A549 (cell line): ENCODE measurements at regions not wholly inside any gene's neighbourhood (a gene's known extent, or its start where the extent isn't known, plus 50 kb on each side); places are given as distances from the start of the nearest gene placed in this dataset.
A peak's percentile ranks its signal among the peaks of the same experiment; 100 is the strongest.
"Not testable (repeated sequence)": the region's sequence is repeated elsewhere in the genome, so short reads cannot be mapped to it uniquely, and the experiment has no call there.

Source experiments
- ATAC-seq, 2 experiments: fragments of 200-7000 bp in 1 of 2; fragments of >200 bp in 1 of 2; cut with Nextera tagmentation in 1 of 2; cut with Tn5 transposase in 1 of 2; 3 replicates each; pipeline versions ENCODE4 v1.8.0 to v1.9.1; 2018 to 2020; ENCODE audit warnings: mild to moderate bottlenecking in 1 of 2, moderate library complexity in 1 of 2
- CTCF ChIA-PET: fragments of 300-600 bp; sonication (Branson Sonifier 250); formaldehyde crosslinking; extraction: SDS; loops from one replicate; lab custom pipeline; 2021; ENCODE audit warnings: antibody characterized with exemption, inconsistent platforms; lab: Yijun Ruan, JAX
- POLR2A ChIA-PET: fragments of 350-600 bp; formaldehyde crosslinking; extraction: SDS; loops from one replicate; lab custom pipeline; 2021; ENCODE audit warnings: antibody characterized with exemption, inconsistent platforms; lab: Yijun Ruan, JAX
- DNase-seq, 2 experiments: peaks; one replicate each; pipeline versions ENCODE4 v3.0.0 to v3.0.0-alpha.2; 2011 to 2016; ENCODE audit warnings: low read depth in 1 of 2, low spot score in 1 of 2
- FAIRE-seq: peaks from 2 replicates; lab custom pipeline; 2011; peaks lifted over from hg19 to GRCh38; lab: Jason Lieb, UNC
- H3K27ac ChIP-seq, 2 experiments: fragments of >200 bp; sonication (Bioruptor Twin); formaldehyde crosslinking; 3 replicates each; pipeline ENCODE4 v1.5.1; 2016 to 2017
- H3K4me1 ChIP-seq: fragments of >200 bp; sonication (Bioruptor Twin); formaldehyde crosslinking; 3 replicates; pipeline ENCODE4 v1.6.1; 2016
- H3K4me2 ChIP-seq: fragments of >200 bp; sonication (Bioruptor Twin); formaldehyde crosslinking; 3 replicates; pipeline ENCODE4 v1.6.1; 2016
- H3K4me3 ChIP-seq: fragments of >200 bp; sonication (Bioruptor Twin); formaldehyde crosslinking; 3 replicates; pipeline ENCODE4 v1.5.1; 2016
- H3K9me3 ChIP-seq: fragments of >200 bp; sonication (Bioruptor Twin); formaldehyde crosslinking; 3 replicates; pipeline ENCODE4 v1.6.1; 2016
- BCL3 ChIP-seq: fragments of >200 bp; sonication (Bioruptor Twin); formaldehyde crosslinking; IDR thresholded peaks from 3 replicates; pipeline ENCODE4 v1.6.1; 2016
- CBX2 ChIP-seq: fragments of 200-600 bp; sonication (generic); IDR thresholded peaks from 2 replicates; pipeline ENCODE4 v1.6.1; 2016; ENCODE audit warnings: low read depth, mild to moderate bottlenecking, borderline replicate concordance
- CHD4 ChIP-seq: fragments of 200-600 bp; sonication (generic); IDR thresholded peaks from 2 replicates; pipeline ENCODE4 v1.6.1; 2016; ENCODE audit warnings: antibody characterized with exemption, mild to moderate bottlenecking, borderline replicate concordance
- ELK1 ChIP-seq: fragments of 150-350 bp; IDR thresholded peaks from 2 replicates; pipeline ENCODE4 v1.6.1; 2014; ENCODE audit warnings: low read depth, mild to moderate bottlenecking, low read length
- FOXS1 ChIP-seq: fragments of 250-450 bp; sonication (Bioruptor Pico); IDR thresholded peaks from 2 replicates; pipeline ENCODE4 v1.5.0; 2020; ENCODE audit warnings: mild to moderate bottlenecking, moderate library complexity
- HDAC2 ChIP-seq: fragments of 200-600 bp; sonication (generic); IDR thresholded peaks from 2 replicates; pipeline ENCODE4 v1.6.1; 2016
- HEYL ChIP-seq: fragments of 250-450 bp; sonication (Bioruptor Pico); IDR thresholded peaks from 2 replicates; pipeline ENCODE4 v1.8.0; 2021; ENCODE audit warnings: mild to moderate bottlenecking, moderate library complexity
- HMGXB4 ChIP-seq: fragments of 250-450 bp; sonication (Bioruptor Pico); IDR thresholded peaks from 2 replicates; pipeline ENCODE4 v1.5.0; 2021; ENCODE audit warnings: mild to moderate bottlenecking, moderate library complexity, borderline replicate concordance
- HOXB13 ChIP-seq: fragments of 250-450 bp; sonication (Bioruptor Pico); IDR thresholded peaks from 2 replicates; pipeline ENCODE4 v1.5.0; 2020; ENCODE audit warnings: low read depth, mild to moderate bottlenecking, moderate library complexity
- HOXB5 ChIP-seq: fragments of 250-450 bp; sonication (Bioruptor Pico); IDR thresholded peaks from 2 replicates; pipeline ENCODE4 v1.5.0; 2020; ENCODE audit warnings: mild to moderate bottlenecking, moderate library complexity
- JUN ChIP-seq, 2 experiments: fragments of >200 bp; sonication (Bioruptor Twin); formaldehyde crosslinking; IDR thresholded peaks; 2 replicates in 1 of 2; 3 replicates in 1 of 2; pipeline ENCODE4 v1.6.1; 2016 to 2017
- MAFK ChIP-seq: fragments of 450-650 bp; IDR thresholded peaks from 2 replicates; pipeline ENCODE4 v1.6.1; 2014; ENCODE audit not compliant: partially characterized antibody
- PHF8 ChIP-seq: fragments of 200-600 bp; sonication (generic); IDR thresholded peaks from 2 replicates; pipeline ENCODE4 v1.6.1; 2016; ENCODE audit warnings: low read depth, mild to moderate bottlenecking, antibody characterized with exemption, moderate library complexity, borderline replicate concordance
- RNF2 ChIP-seq: fragments of 200-600 bp; sonication (generic); IDR thresholded peaks from 2 replicates; pipeline ENCODE4 v1.6.1; 2016; ENCODE audit warnings: low read depth, mild to moderate bottlenecking, antibody characterized with exemption, moderate library complexity, borderline replicate concordance
- SREBF2 ChIP-seq: fragments of 450-650 bp; IDR thresholded peaks from 2 replicates; pipeline ENCODE4 v1.6.1; 2014; ENCODE audit warnings: mild to moderate bottlenecking, moderate library complexity
- WGBS: methylation state at CpG from one replicate; pipeline ENCODE4 v1.1.6; 2017; ENCODE audit errors: missing lambda C conversion rate; 5-methylcytosine and 5-hydroxymethylcytosine counted together

GRCh38 chr18:68172842-68173549 lies 541.9 kb downstream of the TMX3 start:
- CTCF ChIA-PET: no interaction called here
- Histone ChIP-seq H3K4me1 (no peaks in the 10 kb centered on the region), H3K4me2 (peak overlapping the region; percentile 25; the same call in 1 of the 3 replicates), H3K9me3 (no peaks in the 10 kb centered on the region), H3K27ac (no peak overlapping the region), H3K4me3 (no peak overlapping the region)
- 7% methylated on average over 7 of the region's 17 CpGs for WGBS
- TF ChIP-seq HOXB13 (CRISPR knock-in tag) (no peak), FOXS1 (CRISPR knock-in tag) (no peak), ELK1 (no peak), HDAC2 (no peak), JUN (IDR thresholded peaks at IDR 0.05) (no peak), HEYL (no peak), HMGXB4 (CRISPR knock-in tag) (no peak), HOXB5 (no peak), CHD4 (no peak), BCL3 (no peak)
- POLR2A ChIA-PET: no interaction called here
- FAIRE-seq (no peak), ATAC-seq (peak in 1 of 2 experiments; percentile 81; a peak in 3 of 6 replicates), DNase-seq (peak in 1 of 2 experiments; percentile 21)

GRCh38 chr18:68164909-68165308 lies 550.0 kb downstream of the TMX3 start:
- no peak overlapping the region for H3K4me3 ChIP-seq
- H3K9me3 ChIP-seq: no peaks in the 10 kb centered on the region
- FAIRE-seq (no peak), DNase-seq (no peak), ATAC-seq (no peak)
- POLR2A ChIA-PET: no interaction called here
- CTCF ChIA-PET: no interaction called here
- WGBS: 2% methylated on average over 4 of the region's 4 CpGs
- H3K4me2 ChIP-seq: no peak overlapping the region
- no peaks in the 10 kb centered on the region for H3K4me1 ChIP-seq
- no peak overlapping the region for H3K27ac ChIP-seq
- TF ChIP-seq SREBF2: no peak
- no peak for TF ChIP-seq MAFK
- TF ChIP-seq RNF2: no peak
- no peak for TF ChIP-seq JUN (IDR thresholded peaks at IDR 0.05)
- TF ChIP-seq PHF8: no peak
- TF ChIP-seq HMGXB4 (CRISPR knock-in tag): no peak
- no peak for TF ChIP-seq CBX2
- TF ChIP-seq HOXB13 (CRISPR knock-in tag): no peak
- TF ChIP-seq, all 56 proteins: peak for 0

- POLR2A ChIA-PET, H3K4me2 ChIP-seq, FAIRE-seq, H3K27ac ChIP-seq, DNase-seq, H3K4me3 ChIP-seq, H3K4me1 ChIP-seq, CTCF ChIA-PET, ATAC-seq, H3K9me3 ChIP-seq: not testable (repeated sequence)
- WGBS: 10% methylated on average over 5 of the region's 5 CpGs
Observed at GRCh38 chr18:68153821-68154220, 561.1 kb downstream of the TMX3 start.
